ENCODE measurements at regions not wholly inside any gene's neighbourhood (a gene's known extent, or its start where the extent isn't known, plus 50 kb on each side); places are given as distances from the start of the nearest gene placed in this dataset.

GRCh38 chr21:31552826-31553225 is 106.7 kb upstream of the SOD1 start:
- TF ChIP-seq CTCF (conservative IDR thresholded peaks at IDR 0.05; ENCODE audit: low read length) (no peak), EZH2phosphoT487 (IDR thresholded peaks at IDR 0.05; ENCODE audit: borderline replicate concordance, low read depth, low read length) (no peak)
